GM18868 (cell line): ENCODE measurements at regions not wholly inside any gene's neighbourhood (a gene's known extent, or its start where the extent isn't known, plus 50 kb on each side); places are given as distances from the start of the nearest gene placed in this dataset.

Experiments
- ATAC-seq: cut with Tn5 transposase; IDR thresholded peaks from one replicate; pipeline ENCODE4 v1.9.1; 2021; ENCODE audit warnings: mild to moderate bottlenecking, moderate library complexity; ENCODE audit not compliant: unreplicated experiment

GRCh38 chr11:30089921-30090320 lies 73.1 kb upstream of the KCNA4 start:
- ATAC-seq = no peak

GRCh38 chr11:30091246-30091645 lies 74.4 kb upstream of the KCNA4 start:
- ATAC-seq = no peak

DNA sequence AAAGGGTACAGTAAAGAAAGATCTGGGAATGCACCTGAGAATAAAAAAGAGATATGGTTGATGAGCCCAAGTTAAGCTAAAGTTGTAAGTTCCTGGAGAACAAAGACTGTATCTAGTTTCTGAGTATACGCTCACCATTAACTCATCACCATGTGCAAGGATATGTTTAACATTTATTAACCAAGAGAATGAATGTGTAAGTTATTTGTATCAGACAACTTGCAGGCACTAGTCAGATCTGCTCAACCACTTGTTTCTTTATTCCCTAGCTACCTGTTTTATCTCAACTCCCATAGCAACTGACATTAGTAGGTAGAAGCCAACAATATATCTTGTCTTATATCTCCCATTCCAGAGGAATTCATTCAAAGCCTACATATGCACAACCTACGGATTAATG lies 74.9 kb upstream of the KCNA4 start:
- ATAC-seq = no peak

GRCh38 chr11:30092518-30092917 lies 75.7 kb upstream of the KCNA4 start:
- ATAC-seq = no peak

DNA sequence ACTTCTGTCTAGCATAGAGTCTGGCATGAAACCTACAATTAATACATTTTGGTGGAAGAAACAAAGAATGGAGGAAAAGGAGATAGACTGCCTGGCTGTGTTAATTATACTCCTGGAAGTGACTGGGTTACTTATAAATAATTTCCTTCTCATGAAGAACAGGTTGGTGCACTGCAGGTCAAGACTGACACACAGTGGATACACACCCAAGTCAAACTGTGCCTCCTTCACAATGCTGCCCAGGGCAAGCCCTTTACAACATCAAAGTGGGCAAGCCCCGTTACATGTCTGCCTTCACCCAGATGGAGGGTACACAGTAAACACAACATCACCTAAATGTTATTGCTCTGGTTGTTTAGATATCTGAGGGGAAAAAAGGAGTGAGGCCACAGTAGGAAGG lies 83.7 kb upstream of the KCNA4 start:
- no peak for ATAC-seq

DNA sequence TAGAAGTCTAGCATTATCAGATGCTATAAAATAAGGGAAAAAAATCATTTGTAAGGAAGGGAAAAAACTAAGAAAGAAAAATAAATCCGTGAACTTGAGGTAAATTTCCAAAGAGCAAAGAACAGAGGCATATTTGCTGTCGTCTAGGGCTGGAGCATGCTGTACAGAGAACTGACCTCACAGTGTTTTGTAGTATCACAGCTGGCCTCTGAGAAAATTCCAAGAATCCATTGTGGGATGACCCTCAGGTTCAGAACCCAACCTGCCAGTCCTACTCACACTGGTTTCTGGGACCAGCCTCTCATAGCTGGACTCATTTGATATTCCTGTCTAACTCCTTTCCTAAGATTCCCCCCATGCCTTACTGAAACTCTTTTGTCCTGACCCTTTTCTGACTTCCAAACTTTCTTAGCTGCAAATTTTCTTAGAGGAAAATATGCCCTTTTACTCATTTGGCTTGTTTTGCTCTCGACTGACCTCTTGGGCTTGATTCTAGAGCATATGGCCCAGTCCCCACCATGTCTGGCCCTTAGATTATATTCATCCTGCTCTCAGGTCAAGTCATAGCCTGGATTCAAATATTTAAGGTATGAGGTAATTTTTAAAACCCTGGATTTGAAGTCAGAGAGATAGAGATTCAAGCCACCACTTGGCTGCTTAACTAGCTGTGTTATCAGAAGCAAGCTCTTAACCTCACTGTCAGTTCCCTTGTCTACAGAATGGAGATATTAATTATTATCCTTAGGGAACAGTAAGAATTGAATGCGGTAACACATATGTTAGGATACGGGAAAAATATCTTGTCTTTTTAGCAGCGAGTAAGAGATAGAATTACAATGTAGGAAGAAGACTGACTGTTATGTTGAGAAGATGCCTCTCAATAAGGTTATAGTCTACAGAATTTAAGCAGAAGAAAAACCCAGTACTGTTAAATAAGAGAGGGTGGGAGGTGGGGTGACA lies 89.7 kb upstream of the KCNA4 start:
- no peak for ATAC-seq

GRCh38 chr11:30107899-30108298 lies 91.1 kb upstream of the KCNA4 start:
- no peak for ATAC-seq

GRCh38 chr11:30109774-30110173 lies 92.9 kb upstream of the KCNA4 start:
- ATAC-seq = no peak

GRCh38 chr11:30110691-30111090 lies 93.9 kb upstream of the KCNA4 start:
- no peak for ATAC-seq

DNA sequence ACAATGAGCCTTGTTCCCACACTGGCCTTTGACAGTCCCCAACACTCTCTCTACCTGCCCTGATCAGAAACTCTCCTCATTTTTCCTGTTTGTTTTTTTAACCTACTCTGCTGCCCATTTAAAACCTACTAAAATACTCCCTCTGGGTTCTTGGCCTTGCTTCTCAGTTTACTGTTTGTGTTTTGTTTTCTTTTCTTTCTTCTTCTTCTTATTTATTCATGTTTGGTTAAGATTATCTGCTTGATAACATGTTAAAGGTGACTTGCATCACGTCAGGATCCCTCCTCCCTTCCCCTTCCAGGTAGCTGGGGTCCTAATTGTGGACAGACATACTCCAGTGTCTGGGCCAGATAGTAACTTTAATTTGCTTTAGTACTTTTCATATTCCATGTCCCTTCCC lies 95.0 kb upstream of the KCNA4 start:
- ATAC-seq = no peak

DNA sequence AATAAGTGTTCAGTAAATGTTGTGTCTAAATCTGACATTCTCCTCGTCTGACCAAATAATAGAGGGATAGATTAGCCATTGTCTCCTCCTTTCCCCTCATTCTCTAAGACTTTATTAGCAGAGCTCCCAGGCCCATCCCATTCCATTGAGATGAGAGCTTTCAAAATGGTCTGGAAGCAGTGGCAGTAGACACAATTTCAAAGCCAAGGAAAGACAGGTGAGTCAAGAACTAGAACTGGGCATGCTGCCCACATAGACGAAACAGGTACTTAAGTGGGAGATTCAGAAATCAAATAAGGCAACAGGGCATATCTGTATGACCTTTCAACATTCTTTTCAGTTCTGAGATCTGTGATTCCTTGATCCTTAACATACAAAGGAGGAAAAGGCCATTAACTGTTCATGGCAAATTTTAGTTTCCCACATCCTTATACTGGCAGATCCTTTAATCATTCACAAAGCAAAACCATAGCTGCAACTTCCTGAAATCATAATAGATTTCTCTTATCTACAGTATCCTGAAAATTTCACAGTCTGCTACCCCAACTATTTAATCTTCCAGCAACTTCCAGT lies 96.6 kb upstream of the KCNA4 start:
- ATAC-seq = no peak

- ATAC-seq = no peak
These were observed 99.7 kb upstream of the KCNA4 start for GRCh38 chr11:30116512-30116911.

DNA sequence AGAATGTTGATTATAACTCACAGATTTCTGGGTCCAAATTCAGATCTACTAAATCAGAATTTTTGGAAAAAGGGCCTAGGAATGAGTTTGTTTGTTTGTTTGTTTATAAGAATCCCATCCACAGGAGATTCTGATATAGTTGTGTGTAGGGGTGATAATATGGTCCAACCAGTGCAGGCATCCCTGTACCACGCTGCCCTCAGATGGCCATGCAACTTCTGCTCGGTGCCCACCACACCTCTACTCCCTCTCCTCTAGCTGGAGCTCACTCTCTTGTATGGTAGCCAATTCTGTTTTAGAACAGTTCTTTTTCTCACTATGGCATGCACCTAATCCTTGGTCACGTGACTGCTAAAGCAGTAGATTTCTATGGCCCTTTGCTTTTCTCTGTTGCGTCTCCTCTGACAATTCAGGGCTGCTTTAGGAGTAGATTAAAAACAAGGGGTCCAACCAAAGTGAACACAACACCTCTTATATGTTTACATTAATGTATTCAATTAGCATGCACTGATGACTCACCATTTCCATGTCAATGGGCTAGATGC lies 103.3 kb upstream of the KCNA4 start:
- ATAC-seq = no peak

DNA sequence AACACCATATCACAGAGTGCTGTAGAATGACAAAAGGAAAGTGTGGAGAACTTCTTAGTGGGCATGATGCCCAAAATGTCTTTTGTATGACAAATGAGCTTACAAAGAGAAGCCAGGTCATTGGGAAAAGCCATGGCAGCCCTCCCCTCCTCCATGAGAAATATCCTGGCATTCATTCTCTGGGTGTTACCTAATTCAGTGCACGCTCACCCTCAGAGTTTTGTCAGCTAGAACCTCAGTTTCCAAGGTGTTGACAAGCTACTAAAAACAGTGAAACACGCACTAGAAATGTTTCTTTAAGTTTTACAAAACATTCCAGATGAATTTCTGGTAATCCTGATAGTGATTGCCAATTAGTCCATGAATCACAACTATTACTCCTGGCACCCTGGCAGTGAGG lies 105.4 kb upstream of the FSHB start:
- no peak for ATAC-seq

- peak; percentile 62 for ATAC-seq
These were observed 102.4 kb upstream of the FSHB start for GRCh38 chr11:30128269-30128932.

DNA sequence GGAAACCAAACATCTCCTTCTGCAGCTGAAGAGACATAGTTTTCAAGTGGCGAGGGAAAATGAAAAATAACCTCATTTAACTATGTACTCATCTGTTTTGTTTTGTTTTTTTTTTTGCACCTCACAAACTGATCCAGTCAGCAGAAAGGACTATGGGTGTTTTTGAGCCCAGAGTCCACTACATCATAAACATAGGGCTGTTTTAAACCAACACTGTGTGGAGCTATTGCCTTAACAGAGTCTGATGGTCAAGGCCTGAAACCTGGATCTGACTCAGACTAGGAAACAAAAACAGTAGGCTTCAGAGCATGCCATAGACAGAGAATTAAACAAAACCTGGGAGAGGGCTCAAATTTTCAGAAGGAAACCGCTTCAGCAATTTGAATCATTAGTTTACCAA lies 99.3 kb upstream of the FSHB start:
- no peak for ATAC-seq

GRCh38 chr11:30133281-30133680 lies 97.5 kb upstream of the FSHB start:
- ATAC-seq = no peak

DNA sequence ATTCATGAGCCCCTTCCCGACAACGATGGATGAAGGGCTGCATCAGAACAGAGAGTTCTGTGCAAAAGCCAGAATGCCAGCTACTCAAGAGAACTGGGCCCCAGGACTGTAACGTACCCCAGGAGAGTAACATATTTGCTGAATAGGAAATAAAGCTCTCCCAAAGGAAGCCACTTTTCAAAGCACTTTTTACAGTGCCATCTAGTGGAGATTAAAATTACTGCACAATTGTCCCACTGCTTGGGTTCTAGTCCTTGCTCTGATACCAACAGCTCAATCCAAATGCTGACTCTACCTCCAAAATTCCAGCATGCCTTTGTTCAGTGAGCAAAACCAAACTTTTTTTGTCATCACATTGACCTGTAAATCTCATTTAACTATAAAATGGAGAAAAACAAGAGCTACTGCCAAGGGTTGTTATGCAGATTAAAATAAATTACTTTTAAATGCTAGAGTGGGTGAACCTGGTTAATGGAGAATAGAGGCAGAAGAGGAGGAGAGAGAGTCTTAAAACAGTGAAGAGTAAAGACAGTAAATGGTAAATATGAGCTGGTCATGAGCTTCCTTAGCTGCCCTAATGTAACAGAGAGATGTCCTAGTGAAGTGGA lies 87.6 kb upstream of the FSHB start:
- peak; percentile 92 for ATAC-seq

GRCh38 chr11:30147293-30147692 lies 83.5 kb upstream of the FSHB start:
- no peak for ATAC-seq

DNA sequence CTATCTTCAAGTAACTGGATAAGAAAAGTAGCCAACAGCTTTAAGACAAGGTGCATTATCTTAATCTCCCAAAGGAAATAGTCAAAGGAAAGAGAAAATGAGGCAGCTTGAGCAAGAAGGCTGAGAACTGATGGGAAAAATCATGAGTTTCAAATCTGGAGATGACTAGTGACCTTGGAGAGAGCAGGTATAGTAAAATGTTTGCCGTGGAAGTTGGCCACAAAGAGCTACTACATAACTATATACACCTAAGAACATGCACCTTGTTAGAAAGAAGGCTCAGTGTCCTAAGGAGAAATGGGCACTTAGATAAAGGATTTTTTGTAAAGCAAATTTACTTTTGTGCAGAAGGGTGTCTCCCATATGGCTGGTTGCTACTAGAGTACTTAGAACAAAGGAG lies 80.8 kb upstream of the FSHB start:
- no peak for ATAC-seq

GRCh38 chr11:30150425-30150824 lies 80.4 kb upstream of the FSHB start:
- ATAC-seq = no peak
